ENCODE measurements at regions not wholly inside any gene's neighbourhood (a gene's known extent, or its start where the extent isn't known, plus 50 kb on each side); places are given as distances from the start of the nearest gene placed in this dataset.

DNA sequence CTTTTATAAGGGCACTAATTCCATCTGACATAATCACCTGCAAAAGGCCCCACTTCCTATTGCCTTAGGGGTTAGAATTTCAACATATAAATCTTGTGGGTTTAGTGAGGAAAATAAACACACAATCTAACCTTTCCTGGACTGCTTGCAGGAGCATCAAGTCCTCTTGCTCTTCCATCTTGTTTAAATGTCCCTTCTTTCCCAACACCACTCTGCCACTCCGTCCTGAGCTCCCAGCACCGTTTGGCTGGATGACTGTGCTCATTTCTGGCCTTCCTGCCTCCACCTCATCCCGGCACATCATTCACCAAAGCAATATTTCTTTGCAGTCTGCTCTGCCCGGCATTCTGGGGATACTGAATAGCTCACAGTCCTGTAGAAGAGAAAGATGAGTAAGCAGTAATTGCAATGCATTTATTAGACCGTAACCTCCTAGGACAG, 247.8 kb downstream of the BCL2 start:
- H4K20me1 ChIP-seq (replicated peaks; ENCODE audit: insufficient read depth), result no peaks in the 10 kb centered on the region
- Mint-ChIP-seq H3K36me3 (ENCODE audit: low read depth) (no peaks in the 10 kb centered on the region), H3K4me3 (no peak overlapping the region), H3K4me1 (peaks cover 5% of the 10 kb centered on the region; the same call in 2 of the 3 replicates), H3K9me3 (no peaks in the 10 kb centered on the region), H3K27ac (no peak overlapping the region), H3K27me3 (ENCODE audit: insufficient read depth, low read depth, poor library complexity) (peaks cover 2% of the 10 kb centered on the region)
- DNase-seq (ENCODE audit: low spot score), result no peak
- no peaks in the 10 kb centered on the region for H3K79me2 ChIP-seq (replicated peaks; ENCODE audit: insufficient read depth)
- TF ChIP-seq, protein P1, sequence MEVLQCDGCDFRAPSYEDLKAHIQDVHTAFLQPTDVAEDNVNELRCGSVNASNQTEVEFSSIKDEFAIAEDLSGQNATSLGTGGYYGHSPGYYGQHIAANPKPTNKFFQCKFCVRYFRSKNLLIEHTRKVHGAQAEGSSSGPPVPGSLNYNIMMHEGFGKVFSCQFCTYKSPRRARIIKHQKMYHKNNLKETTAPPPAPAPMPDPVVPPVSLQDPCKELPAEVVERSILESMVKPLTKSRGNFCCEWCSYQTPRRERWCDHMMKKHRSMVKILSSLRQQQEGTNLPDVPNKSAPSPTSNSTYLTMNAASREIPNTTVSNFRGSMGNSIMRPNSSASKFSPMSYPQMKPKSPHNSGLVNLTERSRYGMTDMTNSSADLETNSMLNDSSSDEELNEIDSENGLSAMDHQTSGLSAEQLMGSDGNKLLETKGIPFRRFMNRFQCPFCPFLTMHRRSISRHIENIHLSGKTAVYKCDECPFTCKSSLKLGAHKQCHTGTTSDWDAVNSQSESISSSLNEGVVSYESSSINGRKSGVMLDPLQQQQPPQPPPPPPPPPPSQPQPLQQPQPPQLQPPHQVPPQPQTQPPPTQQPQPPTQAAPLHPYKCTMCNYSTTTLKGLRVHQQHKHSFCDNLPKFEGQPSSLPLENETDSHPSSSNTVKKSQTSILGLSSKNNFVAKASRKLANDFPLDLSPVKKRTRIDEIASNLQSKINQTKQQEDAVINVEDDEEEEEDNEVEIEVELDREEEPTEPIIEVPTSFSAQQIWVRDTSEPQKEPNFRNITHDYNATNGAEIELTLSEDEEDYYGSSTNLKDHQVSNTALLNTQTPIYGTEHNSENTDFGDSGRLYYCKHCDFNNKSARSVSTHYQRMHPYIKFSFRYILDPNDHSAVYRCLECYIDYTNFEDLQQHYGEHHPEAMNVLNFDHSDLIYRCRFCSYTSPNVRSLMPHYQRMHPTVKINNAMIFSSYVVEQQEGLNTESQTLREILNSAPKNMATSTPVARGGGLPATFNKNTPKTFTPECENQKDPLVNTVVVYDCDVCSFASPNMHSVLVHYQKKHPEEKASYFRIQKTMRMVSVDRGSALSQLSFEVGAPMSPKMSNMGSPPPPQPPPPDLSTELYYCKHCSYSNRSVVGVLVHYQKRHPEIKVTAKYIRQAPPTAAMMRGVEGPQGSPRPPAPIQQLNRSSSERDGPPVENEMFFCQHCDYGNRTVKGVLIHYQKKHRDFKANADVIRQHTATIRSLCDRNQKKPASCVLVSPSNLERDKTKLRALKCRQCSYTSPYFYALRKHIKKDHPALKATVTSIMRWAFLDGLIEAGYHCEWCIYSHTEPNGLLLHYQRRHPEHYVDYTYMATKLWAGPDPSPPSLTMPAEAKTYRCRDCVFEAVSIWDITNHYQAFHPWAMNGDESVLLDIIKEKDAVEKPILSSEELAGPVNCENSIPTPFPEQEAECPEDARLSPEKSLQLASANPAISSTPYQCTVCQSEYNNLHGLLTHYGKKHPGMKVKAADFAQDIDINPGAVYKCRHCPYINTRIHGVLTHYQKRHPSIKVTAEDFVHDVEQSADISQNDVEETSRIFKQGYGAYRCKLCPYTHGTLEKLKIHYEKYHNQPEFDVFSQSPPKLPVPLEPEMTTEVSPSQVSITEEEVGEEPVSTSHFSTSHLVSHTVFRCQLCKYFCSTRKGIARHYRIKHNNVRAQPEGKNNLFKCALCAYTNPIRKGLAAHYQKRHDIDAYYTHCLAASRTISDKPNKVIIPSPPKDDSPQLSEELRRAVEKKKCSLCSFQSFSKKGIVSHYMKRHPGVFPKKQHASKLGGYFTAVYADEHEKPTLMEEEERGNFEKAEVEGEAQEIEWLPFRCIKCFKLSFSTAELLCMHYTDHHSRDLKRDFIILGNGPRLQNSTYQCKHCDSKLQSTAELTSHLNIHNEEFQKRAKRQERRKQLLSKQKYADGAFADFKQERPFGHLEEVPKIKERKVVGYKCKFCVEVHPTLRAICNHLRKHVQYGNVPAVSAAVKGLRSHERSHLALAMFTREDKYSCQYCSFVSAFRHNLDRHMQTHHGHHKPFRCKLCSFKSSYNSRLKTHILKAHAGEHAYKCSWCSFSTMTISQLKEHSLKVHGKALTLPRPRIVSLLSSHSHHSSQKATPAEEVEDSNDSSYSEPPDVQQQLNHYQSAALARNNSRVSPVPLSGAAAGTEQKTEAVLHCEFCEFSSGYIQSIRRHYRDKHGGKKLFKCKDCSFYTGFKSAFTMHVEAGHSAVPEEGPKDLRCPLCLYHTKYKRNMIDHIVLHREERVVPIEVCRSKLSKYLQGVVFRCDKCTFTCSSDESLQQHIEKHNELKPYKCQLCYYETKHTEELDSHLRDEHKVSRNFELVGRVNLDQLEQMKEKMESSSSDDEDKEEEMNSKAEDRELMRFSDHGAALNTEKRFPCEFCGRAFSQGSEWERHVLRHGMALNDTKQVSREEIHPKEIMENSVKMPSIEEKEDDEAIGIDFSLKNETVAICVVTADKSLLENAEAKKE (CRISPR knock-in tag; IDR thresholded peaks at IDR 0.05), result no peak
- TF ChIP-seq NANOG (IDR thresholded peaks at IDR 0.05; ENCODE audit: borderline replicate concordance) (no peak), ZNF331 (CRISPR knock-in tag; IDR thresholded peaks at IDR 0.05; ENCODE audit: low read depth) (no peak), EZH2 (IDR thresholded peaks at IDR 0.05; ENCODE audit: low read depth, unreplicated experiment) (no peak), JUNB (IDR thresholded peaks at IDR 0.05; ENCODE audit: unreplicated experiment) (no peak), ZNF114 (CRISPR knock-in tag; IDR thresholded peaks at IDR 0.05) (no peak)
- H3K36me3 ChIP-seq (ENCODE audit: insufficient read depth), result no peaks in the 10 kb centered on the region
- no peaks in the 10 kb centered on the region; the same call in 1 of the 2 replicates for H3K9me2 ChIP-seq (ENCODE audit: insufficient read depth)
- no peak overlapping the region for H3K27ac ChIP-seq (ENCODE audit: low read depth)
- no peaks in the 10 kb centered on the region for H3K4me1 ChIP-seq (ENCODE audit: insufficient read depth)
- no peak for ATAC-seq
- no peak overlapping the region for H3K4me3 ChIP-seq
- no peak overlapping the region for H2AFZ ChIP-seq
- no peak overlapping the region for H3K4me2 ChIP-seq
- H3K27me3 ChIP-seq (ENCODE audit: insufficient read depth), result no peaks in the 10 kb centered on the region
- H3F3A ChIP-seq (replicated peaks; ENCODE audit: low read depth), result no peaks in the 10 kb centered on the region
